PC-9 (cell line): ENCODE measurements at regions not wholly inside any gene's neighbourhood (a gene's known extent, or its start where the extent isn't known, plus 50 kb on each side); places are given as distances from the start of the nearest gene placed in this dataset.

Experiments
- EZH2 ChIP-seq: fragments of 200-600 bp; sonication (generic); IDR thresholded peaks from 2 replicates; pipeline ENCODE4 v1.8.0; 2017; ENCODE audit warnings: antibody characterized with exemption, low read depth
- TF ChIP-seq, protein P1 (sequence below): fragments of 200-600 bp; sonication (generic); conservative IDR thresholded peaks from 2 replicates; pipeline ENCODE4 v1.6.1; 2017; ENCODE audit warnings: mixed run types, antibody characterized with exemption, mild to moderate bottlenecking, moderate library complexity

DNA sequence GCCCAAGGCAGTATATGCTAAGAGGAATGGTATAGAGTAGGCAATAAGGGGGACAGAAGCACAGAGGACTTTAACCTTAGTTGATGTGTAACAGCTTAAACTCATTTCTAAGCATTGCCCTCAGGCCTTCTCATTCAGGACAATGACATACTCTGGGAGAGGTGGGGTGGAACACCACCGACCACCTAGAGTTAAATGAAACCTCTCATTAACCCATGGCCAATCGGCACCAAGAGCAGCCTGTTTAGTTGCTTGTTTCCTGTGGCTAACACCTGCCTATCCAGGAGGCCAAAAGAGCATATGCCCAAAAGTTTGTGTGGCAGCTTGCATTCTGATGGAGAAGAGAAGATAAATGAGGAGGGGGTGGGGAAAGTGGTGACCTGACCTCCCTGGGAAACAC lies 50.0 kb downstream of the PABIR2 start:
- TF ChIP-seq EZH2 = no peak
- TF ChIP-seq, protein P1, sequence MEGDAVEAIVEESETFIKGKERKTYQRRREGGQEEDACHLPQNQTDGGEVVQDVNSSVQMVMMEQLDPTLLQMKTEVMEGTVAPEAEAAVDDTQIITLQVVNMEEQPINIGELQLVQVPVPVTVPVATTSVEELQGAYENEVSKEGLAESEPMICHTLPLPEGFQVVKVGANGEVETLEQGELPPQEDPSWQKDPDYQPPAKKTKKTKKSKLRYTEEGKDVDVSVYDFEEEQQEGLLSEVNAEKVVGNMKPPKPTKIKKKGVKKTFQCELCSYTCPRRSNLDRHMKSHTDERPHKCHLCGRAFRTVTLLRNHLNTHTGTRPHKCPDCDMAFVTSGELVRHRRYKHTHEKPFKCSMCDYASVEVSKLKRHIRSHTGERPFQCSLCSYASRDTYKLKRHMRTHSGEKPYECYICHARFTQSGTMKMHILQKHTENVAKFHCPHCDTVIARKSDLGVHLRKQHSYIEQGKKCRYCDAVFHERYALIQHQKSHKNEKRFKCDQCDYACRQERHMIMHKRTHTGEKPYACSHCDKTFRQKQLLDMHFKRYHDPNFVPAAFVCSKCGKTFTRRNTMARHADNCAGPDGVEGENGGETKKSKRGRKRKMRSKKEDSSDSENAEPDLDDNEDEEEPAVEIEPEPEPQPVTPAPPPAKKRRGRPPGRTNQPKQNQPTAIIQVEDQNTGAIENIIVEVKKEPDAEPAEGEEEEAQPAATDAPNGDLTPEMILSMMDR = no peak
